ENCODE measurements at regions not wholly inside any gene's neighbourhood (a gene's known extent, or its start where the extent isn't known, plus 50 kb on each side); places are given as distances from the start of the nearest gene placed in this dataset.

DNA sequence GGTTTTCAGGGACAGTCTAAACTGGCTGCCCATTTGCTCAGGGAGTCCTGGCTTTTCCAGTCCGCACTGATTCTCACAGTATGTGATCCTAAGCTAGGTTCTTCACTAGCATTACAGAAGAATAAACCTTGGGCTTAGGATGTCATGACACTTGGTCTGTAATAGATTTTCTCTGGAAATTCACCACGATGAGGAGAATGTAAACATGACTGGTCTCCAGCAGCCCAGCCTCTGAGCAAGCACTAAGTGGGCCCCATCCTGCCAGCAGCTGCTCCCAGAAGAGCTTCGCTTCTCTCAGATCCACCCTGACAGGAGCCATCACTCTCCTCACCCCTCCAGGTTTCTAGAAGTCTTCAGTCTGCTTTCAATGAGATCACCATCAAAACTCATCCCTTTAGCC lies 103.7 kb upstream of the ZPBP start:
- no peak for DNase-seq (ENCODE audit: low spot score)
- Mint-ChIP-seq H3K27me3 (ENCODE audit: low read depth) (no peaks in the 10 kb centered on the region), H3K4me3 (no peak overlapping the region), H3K4me1 (peaks cover 8% of the 10 kb centered on the region), H3K9me3 (no peaks in the 10 kb centered on the region), H3K27ac (no peak overlapping the region), H3K36me3 (no peaks in the 10 kb centered on the region)
- no peak for ATAC-seq
- POLR2A ChIA-PET, result no interaction called here
- no peak for TF ChIP-seq GABPB1 (CRISPR knock-in tag; IDR thresholded peaks at IDR 0.05)
- no peak for TF ChIP-seq RELA (CRISPR knock-in tag; IDR thresholded peaks at IDR 0.05; ENCODE audit: borderline replicate concordance)
- TF ChIP-seq, protein P1, sequence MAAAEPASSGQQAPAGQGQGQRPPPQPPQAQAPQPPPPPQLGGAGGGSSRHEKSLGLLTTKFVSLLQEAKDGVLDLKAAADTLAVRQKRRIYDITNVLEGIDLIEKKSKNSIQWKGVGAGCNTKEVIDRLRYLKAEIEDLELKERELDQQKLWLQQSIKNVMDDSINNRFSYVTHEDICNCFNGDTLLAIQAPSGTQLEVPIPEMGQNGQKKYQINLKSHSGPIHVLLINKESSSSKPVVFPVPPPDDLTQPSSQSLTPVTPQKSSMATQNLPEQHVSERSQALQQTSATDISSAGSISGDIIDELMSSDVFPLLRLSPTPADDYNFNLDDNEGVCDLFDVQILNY (CRISPR knock-in tag; IDR thresholded peaks at IDR 0.05), result no peak
- no peak for TF ChIP-seq TEAD1 (CRISPR knock-in tag; IDR thresholded peaks at IDR 0.05)
- no peak for TF ChIP-seq ESRRA (CRISPR knock-in tag; IDR thresholded peaks at IDR 0.05; ENCODE audit: borderline replicate concordance)
- no peak for TF ChIP-seq ZNF232 (CRISPR knock-in tag; IDR thresholded peaks at IDR 0.05)
- TF ChIP-seq FOXJ3 (CRISPR knock-in tag; IDR thresholded peaks at IDR 0.05; ENCODE audit: borderline replicate concordance), result no peak
- TF ChIP-seq, protein P2, sequence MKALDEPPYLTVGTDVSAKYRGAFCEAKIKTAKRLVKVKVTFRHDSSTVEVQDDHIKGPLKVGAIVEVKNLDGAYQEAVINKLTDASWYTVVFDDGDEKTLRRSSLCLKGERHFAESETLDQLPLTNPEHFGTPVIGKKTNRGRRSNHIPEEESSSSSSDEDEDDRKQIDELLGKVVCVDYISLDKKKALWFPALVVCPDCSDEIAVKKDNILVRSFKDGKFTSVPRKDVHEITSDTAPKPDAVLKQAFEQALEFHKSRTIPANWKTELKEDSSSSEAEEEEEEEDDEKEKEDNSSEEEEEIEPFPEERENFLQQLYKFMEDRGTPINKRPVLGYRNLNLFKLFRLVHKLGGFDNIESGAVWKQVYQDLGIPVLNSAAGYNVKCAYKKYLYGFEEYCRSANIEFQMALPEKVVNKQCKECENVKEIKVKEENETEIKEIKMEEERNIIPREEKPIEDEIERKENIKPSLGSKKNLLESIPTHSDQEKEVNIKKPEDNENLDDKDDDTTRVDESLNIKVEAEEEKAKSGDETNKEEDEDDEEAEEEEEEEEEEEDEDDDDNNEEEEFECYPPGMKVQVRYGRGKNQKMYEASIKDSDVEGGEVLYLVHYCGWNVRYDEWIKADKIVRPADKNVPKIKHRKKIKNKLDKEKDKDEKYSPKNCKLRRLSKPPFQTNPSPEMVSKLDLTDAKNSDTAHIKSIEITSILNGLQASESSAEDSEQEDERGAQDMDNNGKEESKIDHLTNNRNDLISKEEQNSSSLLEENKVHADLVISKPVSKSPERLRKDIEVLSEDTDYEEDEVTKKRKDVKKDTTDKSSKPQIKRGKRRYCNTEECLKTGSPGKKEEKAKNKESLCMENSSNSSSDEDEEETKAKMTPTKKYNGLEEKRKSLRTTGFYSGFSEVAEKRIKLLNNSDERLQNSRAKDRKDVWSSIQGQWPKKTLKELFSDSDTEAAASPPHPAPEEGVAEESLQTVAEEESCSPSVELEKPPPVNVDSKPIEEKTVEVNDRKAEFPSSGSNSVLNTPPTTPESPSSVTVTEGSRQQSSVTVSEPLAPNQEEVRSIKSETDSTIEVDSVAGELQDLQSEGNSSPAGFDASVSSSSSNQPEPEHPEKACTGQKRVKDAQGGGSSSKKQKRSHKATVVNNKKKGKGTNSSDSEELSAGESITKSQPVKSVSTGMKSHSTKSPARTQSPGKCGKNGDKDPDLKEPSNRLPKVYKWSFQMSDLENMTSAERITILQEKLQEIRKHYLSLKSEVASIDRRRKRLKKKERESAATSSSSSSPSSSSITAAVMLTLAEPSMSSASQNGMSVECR (CRISPR knock-in tag; IDR thresholded peaks at IDR 0.05; ENCODE audit: borderline replicate concordance), result no peak
- TF ChIP-seq, protein P3, sequence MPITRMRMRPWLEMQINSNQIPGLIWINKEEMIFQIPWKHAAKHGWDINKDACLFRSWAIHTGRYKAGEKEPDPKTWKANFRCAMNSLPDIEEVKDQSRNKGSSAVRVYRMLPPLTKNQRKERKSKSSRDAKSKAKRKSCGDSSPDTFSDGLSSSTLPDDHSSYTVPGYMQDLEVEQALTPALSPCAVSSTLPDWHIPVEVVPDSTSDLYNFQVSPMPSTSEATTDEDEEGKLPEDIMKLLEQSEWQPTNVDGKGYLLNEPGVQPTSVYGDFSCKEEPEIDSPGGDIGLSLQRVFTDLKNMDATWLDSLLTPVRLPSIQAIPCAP (CRISPR knock-in tag; IDR thresholded peaks at IDR 0.05), result no peak
- TF ChIP-seq, protein P4, sequence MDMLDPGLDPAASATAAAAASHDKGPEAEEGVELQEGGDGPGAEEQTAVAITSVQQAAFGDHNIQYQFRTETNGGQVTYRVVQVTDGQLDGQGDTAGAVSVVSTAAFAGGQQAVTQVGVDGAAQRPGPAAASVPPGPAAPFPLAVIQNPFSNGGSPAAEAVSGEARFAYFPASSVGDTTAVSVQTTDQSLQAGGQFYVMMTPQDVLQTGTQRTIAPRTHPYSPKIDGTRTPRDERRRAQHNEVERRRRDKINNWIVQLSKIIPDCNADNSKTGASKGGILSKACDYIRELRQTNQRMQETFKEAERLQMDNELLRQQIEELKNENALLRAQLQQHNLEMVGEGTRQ (CRISPR knock-in tag; IDR thresholded peaks at IDR 0.05), result no peak
- TF ChIP-seq SP1 (CRISPR knock-in tag; conservative IDR thresholded peaks at IDR 0.05), result no peak
- TF ChIP-seq, protein P5, sequence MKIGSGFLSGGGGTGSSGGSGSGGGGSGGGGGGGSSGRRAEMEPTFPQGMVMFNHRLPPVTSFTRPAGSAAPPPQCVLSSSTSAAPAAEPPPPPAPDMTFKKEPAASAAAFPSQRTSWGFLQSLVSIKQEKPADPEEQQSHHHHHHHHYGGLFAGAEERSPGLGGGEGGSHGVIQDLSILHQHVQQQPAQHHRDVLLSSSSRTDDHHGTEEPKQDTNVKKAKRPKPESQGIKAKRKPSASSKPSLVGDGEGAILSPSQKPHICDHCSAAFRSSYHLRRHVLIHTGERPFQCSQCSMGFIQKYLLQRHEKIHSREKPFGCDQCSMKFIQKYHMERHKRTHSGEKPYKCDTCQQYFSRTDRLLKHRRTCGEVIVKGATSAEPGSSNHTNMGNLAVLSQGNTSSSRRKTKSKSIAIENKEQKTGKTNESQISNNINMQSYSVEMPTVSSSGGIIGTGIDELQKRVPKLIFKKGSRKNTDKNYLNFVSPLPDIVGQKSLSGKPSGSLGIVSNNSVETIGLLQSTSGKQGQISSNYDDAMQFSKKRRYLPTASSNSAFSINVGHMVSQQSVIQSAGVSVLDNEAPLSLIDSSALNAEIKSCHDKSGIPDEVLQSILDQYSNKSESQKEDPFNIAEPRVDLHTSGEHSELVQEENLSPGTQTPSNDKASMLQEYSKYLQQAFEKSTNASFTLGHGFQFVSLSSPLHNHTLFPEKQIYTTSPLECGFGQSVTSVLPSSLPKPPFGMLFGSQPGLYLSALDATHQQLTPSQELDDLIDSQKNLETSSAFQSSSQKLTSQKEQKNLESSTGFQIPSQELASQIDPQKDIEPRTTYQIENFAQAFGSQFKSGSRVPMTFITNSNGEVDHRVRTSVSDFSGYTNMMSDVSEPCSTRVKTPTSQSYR (CRISPR knock-in tag; IDR thresholded peaks at IDR 0.05), result no peak
- CTCF ChIA-PET, result interaction anchor here (0.9 kb wide), 1 partner anchor 104 kb away, joined by 3 read pairs; no protein-coding TSS in a partner anchor

DNA sequence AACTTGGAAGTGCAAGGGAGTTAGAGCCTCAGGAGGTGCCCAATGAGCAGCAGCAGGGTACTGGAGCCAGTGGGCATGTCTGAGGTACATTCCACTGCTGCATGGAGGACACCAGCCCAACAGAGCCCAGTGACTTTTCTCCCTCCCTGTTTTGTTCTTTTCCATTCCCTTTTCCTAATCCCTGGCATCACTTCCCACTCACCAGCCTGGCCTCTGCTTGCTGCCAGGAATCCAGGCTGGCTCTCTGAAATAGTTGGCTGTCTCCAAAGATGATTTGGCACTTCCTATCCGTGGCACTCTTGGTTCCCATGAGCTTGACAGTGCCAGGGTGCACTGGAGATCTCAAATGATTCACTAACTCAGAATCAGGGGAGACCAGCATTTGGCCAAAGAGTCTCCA lies 97.7 kb upstream of the ZPBP start:
- H3K9me3 Mint-ChIP-seq, result peaks cover 22% of the 10 kb centered on the region
- H3K4me1 Mint-ChIP-seq, result peaks cover 5% of the 10 kb centered on the region
- H3K27me3 Mint-ChIP-seq (ENCODE audit: low read depth), result no peaks in the 10 kb centered on the region; the same call in 1 of the 2 replicates
- DNase-seq (ENCODE audit: low spot score) (no peak), ATAC-seq (no peak)
- POLR2A ChIA-PET, result no interaction called here
- H3K27ac Mint-ChIP-seq, result no peak overlapping the region
- H3K4me3 Mint-ChIP-seq, result no peak overlapping the region
- CTCF ChIA-PET, result no interaction called here
- no peaks in the 10 kb centered on the region for H3K36me3 Mint-ChIP-seq
- no peak for TF ChIP-seq CBFB (CRISPR knock-in tag; IDR thresholded peaks at IDR 0.05; ENCODE audit: low read depth)
- TF ChIP-seq NR1H2 (CRISPR knock-in tag; IDR thresholded peaks at IDR 0.05), result no peak
- TF ChIP-seq, protein P4 (CRISPR knock-in tag; IDR thresholded peaks at IDR 0.05), result no peak
- TF ChIP-seq FOXK1 (CRISPR knock-in tag; IDR thresholded peaks at IDR 0.05), result no peak
- no peak for TF ChIP-seq NR3C1 (CRISPR knock-in tag; conservative IDR thresholded peaks at IDR 0.05; ENCODE audit: low read depth)
- no peak for TF ChIP-seq NR2C2 (CRISPR knock-in tag; IDR thresholded peaks at IDR 0.05)
- TF ChIP-seq NFYB (CRISPR knock-in tag; conservative IDR thresholded peaks at IDR 0.05; ENCODE audit: low read depth), result no peak
- TF ChIP-seq EMX1 (CRISPR knock-in tag; IDR thresholded peaks at IDR 0.05), result no peak
- TF ChIP-seq GRHL2 (CRISPR knock-in tag; IDR thresholded peaks at IDR 0.05; ENCODE audit: insufficient replicate concordance, severe bottlenecking), result no peak
- no peak for TF ChIP-seq ZBTB21 (CRISPR knock-in tag; IDR thresholded peaks at IDR 0.05; ENCODE audit: borderline replicate concordance)
